Activated CD4-positive, alpha-beta T cell treated with anti-CD3 and anti-CD28 coated beads, Interleukin-2, amount 50 U/mL, for 24 hours (primary cell): ENCODE measurements at regions not wholly inside any gene's neighbourhood (a gene's known extent, or its start where the extent isn't known, plus 50 kb on each side); places are given as distances from the start of the nearest gene placed in this dataset.
"Not testable (repeated sequence)": the region's sequence is repeated elsewhere in the genome, so short reads cannot be mapped to it uniquely, and the experiment has no call there.

Experiments
- DNase-seq, 2 donors: peaks; one replicate each; pipeline ENCODE4 v3.0.0-alpha.2; 2020; ENCODE audit warnings: low read depth in 1 of 2, low spot score in 1 of 2

- no peak for DNase-seq
Measured at GRCh38 chr3:137583256-137583655, 180.9 kb upstream of the SOX14 start.

- DNase-seq = no peak
Measured at GRCh38 chr3:137588871-137589270, 175.2 kb upstream of the SOX14 start.

DNA sequence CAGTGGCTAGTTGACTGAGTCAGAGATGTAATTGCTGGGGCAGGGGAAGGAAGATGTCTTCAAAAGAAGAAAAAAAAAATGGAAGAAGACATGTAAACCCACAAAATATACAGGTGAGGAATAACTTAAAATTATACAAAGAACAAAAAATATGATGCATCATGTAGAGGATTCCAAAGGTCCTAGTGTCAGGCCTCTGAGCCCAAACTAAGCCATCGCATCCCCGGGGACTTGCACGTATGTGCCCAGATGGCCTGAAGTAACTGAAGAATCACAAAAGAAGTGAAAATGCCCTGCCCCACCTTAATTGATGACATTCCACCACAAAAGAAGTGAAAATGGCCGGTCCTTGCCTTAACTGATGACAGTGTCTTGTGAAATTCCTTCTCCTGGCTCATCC is 168.7 kb upstream of the SOX14 start:
- not testable (repeated sequence) for DNase-seq

DNA sequence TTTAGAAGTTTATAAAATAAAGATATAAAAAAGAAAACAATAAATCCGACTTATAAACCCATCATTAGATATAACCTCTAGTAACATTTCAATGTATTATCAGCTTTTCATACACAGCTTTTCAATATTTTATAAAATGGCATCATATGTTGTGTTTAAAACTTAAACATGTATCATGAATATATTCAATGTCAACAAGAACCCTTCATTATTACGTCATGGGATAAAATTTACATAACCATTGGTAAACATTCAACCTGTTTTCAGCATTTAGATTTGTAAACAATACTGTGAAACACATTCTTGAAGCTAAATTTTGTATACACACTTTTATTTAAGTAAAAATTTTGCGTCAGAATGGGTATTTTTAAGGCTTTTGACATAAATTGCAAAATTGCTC is 153.4 kb upstream of the SOX14 start:
- no peak for DNase-seq

DNA sequence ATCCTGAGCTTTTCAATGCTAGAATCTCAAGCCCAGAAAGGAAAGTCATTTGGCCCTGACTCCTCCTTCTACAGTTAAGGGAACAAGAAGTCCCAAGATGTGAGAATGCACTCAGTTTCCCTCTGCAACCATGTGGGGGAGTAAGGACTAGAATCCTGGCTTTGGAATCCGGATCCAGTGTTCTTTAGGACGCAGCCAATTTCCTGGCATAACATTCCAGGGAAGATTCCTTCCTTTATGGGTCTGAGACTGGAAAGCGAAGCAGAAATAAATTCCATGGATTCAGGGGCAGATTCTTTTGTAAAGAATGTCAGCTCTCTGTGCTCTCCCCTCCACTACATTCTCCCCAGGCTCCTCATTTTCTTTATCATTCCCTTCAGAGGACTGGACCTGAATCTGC is 151.8 kb upstream of the SOX14 start:
- no peak for DNase-seq

GRCh38 chr3:137615659-137616418 is 148.3 kb upstream of the SOX14 start:
- DNase-seq = no peak

DNA sequence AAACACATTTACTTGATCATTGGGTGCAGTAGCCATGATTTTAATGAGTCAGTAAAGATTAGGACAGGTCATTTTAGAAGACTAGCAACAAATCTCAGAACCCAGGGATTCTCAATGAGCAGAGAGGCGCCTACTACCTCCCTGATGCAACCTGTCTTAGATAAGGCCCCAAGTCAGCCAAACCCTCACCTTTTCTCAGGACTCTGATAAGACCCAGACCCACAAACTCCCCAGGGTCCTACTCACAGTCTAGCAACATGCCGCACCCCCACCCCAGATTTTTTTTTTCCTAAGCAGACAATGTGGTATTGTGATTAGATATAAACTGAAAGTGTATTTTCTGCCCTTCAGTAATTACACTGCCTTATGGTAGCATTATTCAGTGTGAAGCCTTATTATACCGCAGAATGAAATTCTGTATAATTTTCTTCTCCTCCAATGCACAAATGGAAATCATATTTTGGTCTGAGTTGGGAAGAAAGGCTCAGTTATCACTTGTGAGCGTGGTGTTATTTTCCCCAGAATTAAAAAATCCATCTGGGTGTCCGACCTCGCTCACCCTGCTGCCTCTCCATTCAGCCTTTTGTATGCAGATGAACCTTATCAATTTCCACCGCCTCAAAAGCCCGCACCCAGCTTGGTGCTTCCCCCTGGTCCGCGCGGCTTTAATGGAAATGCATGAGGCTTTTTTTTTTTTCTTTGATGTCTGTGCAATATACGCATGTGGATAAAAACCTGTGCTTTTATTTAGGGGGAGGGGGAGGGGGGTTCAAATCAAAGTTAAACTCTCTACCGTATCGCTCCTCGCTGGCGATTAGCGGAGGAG is 122.0 kb upstream of the SOX14 start:
- no peak for DNase-seq

- DNase-seq = no peak
Measured at GRCh38 chr3:137642831-137643230, 121.3 kb upstream of the SOX14 start.

GRCh38 chr3:137647179-137647578 is 116.9 kb upstream of the SOX14 start:
- DNase-seq = no peak

DNA sequence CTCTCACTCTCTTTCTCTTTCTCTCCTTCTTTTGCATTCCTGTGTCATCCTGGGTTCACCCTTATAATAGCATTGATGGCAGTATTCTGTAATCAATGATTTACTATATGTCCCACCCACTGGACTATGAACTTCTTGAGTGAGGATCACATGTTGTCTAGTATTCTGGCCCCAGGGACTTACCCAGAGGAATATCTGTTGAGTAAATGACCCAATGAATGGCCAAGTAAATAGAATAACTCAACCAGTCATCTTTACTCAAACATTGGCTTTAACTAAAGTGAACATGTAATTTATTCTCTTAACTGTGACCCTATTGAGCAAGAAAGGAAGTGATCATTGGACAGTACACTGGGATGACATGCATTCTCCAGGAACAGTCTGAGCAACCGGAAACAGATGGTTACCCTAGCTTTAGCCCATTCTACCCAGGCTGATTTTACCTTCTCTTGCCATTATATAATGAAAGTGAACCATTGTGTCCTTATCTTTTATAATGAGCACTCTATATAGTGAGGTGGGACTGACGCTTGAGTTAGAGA is 94.5 kb upstream of the SOX14 start:
- no peak for DNase-seq

DNA sequence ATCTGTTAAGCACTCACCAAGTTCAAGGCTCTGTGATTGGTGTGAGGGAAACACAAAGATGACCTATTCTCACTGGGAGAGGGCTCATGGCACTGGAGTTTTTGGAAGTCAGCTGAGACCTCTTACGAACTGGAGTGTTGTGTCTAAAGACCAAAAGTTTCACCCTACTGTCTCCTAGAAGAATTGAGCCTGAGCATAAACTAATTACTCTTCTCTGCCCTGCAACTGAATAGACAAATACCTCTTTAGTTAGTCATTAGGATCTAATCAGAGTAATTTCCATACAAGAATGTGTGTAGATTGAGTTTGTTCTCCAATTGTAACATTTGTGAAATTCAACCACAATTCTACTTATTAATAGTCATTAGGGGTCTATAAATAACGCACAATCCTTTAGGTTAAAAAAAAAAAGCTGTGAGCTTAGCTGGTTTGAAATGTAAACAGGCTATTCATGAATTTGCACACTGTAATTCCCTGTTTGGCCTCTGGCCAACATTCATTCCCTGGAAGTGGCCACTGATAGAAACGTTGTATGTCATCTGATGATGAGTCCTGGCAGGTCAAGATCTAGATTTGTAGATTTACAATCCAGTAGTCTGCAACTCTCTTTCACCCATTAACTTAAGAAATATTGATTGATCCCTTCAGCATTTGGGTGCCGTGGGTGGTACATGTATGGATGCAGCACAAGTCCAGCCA is 76.8 kb upstream of the SOX14 start:
- no peak for DNase-seq

GRCh38 chr3:137692803-137693431 is 71.2 kb upstream of the SOX14 start:
- no peak for DNase-seq

DNA sequence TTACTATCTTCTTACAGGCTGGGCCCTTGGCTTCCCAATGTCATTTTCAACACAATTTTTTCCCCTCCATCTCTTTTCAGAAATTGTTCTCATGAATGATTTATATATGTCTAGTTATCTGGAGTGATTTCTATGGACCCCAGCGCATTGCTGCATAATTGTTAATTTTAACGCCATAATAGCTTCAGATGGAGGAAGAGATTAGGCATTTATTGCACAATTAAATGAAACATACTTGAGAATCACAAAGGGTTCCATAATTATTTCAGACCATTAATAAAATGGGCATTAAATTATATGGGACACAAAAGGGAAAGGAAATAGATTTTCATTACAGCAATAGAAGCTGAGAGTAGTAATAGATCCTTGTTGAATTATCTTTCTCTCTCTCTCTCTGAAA is 70.3 kb upstream of the SOX14 start:
- no peak for DNase-seq

DNA sequence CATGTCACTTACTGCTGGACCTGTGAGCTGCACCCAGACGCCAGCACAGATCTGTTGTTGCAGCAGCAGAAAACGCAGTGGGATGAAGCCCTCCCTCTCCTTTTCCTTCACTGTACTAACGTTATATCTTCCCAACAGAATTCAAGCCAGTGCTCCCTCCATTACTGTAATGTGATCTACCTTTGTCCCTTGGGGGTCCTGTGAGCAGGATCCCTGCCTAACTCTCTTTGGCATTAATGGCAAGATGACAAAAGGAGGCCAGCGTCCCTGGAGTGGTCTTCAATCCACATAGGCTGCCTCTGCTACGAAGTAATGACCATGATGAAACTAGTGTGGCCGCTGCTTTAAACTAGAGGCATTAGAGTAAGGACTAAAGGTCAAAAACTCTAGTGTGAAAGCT is 69.3 kb upstream of the SOX14 start:
- no peak for DNase-seq

GRCh38 chr3:137695351-137695750 is 68.8 kb upstream of the SOX14 start:
- DNase-seq = no peak

GRCh38 chr3:137709011-137709601 is 55.0 kb upstream of the SOX14 start:
- no peak for DNase-seq

GRCh38 chr3:137713965-137714364 is 50.1 kb upstream of the SOX14 start:
- not testable (repeated sequence) for DNase-seq
